AG09309 (cell line): ENCODE measurements at regions not wholly inside any gene's neighbourhood (a gene's known extent, or its start where the extent isn't known, plus 50 kb on each side); places are given as distances from the start of the nearest gene placed in this dataset.

ENCODE experiments used
- DNase-seq: peaks from one replicate; pipeline ENCODE4 v3.0.0-alpha.2; 2010; ENCODE audit warnings: low read depth
- H3K4me3 ChIP-seq: 2 replicates; pipeline ENCODE4 v1.5.1; 2011; ENCODE audit warnings: mild to moderate bottlenecking, low read depth, low read length, moderate library complexity; ENCODE audit not compliant: control insufficient read depth
- TF ChIP-seq, protein P1 (sequence below): IDR thresholded peaks from 2 replicates; pipeline ENCODE4 v1.5.1; 2011; ENCODE audit warnings: mild to moderate bottlenecking, low read depth, low read length, inconsistent platforms; ENCODE audit not compliant: insufficient read depth, control insufficient read depth; ENCODE audit errors: missing control alignments

DNA sequence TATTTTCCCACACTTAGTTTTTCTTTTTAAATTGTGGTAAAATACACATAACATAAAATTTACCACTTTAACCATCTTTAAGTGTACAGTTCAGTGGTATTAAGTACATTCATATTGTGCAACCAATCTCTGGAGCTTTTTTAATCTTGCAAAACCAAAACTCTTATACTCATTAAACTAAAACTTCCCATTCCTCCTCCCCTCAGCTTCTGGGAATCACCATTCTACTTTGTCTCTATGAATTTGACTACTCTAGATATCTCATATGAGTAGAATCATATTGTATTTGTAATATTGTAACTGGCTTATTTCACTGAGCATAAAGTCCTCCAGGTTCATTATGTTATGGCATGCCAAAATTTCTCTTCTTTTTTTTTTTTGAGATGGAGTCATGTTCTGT lies 86.4 kb upstream of the JAZF1 start:
- no peak overlapping the region for H3K4me3 ChIP-seq
- DNase-seq: no peak
- TF ChIP-seq, protein P1, sequence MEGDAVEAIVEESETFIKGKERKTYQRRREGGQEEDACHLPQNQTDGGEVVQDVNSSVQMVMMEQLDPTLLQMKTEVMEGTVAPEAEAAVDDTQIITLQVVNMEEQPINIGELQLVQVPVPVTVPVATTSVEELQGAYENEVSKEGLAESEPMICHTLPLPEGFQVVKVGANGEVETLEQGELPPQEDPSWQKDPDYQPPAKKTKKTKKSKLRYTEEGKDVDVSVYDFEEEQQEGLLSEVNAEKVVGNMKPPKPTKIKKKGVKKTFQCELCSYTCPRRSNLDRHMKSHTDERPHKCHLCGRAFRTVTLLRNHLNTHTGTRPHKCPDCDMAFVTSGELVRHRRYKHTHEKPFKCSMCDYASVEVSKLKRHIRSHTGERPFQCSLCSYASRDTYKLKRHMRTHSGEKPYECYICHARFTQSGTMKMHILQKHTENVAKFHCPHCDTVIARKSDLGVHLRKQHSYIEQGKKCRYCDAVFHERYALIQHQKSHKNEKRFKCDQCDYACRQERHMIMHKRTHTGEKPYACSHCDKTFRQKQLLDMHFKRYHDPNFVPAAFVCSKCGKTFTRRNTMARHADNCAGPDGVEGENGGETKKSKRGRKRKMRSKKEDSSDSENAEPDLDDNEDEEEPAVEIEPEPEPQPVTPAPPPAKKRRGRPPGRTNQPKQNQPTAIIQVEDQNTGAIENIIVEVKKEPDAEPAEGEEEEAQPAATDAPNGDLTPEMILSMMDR: no peak

DNA sequence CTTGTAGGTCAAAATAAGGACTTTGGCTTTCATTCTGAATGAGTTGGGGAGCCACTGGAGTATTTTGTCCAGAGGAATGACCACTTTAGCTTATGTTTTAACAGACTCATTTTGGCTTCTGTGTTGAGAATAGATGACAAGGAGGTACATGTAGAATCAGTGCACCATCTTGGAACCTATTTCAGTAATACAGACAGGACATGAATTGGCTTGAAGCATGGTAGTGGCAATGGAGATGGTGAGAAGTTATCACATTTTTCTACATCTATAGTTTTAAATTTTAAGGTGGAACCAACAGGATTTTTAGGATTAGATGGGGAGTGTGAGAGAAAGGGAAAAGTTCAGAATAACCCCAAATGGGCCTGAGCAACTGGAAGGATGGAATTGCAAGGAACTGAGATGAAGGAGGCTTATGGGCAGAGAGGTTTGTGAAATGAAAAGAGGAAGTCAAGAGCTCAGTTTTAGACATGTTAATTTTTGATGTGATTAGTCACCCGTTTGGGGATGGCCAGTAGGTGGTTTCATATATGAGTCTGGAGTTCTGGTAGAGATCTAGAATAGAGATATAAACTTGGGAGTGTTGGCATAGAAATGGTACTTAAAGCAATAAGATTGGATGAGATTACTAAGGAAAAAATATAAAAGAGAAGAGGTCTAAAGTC lies 89.2 kb upstream of the JAZF1 start:
- DNase-seq: no peak
- no peak overlapping the region for H3K4me3 ChIP-seq
- TF ChIP-seq, protein P1: no peak

GRCh38 chr7:28270536-28270935 lies 89.9 kb upstream of the JAZF1 start:
- TF ChIP-seq, protein P1: no peak
- no peak for DNase-seq
- no peak overlapping the region for H3K4me3 ChIP-seq

GRCh38 chr7:28272461-28272877 lies 91.9 kb upstream of the JAZF1 start:
- no peak overlapping the region for H3K4me3 ChIP-seq
- peak; percentile 18 for DNase-seq
- TF ChIP-seq, protein P1: peak; percentile 85

DNA sequence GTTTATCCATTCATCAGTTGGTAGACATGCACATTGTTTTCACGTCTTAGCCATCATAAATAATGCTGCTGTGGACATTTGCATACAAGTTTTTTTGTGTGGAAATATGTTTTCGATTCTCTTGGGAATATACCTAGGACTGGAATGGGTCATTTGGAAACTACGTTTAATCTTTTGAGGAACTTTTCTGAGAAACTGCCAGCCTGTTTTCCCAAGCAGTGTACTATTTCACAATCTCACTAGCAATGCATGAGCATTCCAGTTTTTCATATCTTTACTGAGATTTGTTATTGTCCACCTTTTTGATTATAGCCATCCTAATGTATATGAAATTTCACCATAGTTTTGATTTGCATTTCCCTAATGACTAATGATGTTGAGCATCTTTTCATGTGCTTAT lies 95.7 kb upstream of the JAZF1 start:
- no peak for DNase-seq
- TF ChIP-seq, protein P1: no peak
- no peak overlapping the region for H3K4me3 ChIP-seq

- TF ChIP-seq, protein P1: no peak
- DNase-seq: no peak
- H3K4me3 ChIP-seq: no peak overlapping the region
These were observed 96.8 kb upstream of the JAZF1 start for GRCh38 chr7:28277364-28277763.
